Spleen (tissue), 7 donors: ENCODE measurements at regions not wholly inside any gene's neighbourhood (a gene's known extent, or its start where the extent isn't known, plus 50 kb on each side); places are given as distances from the start of the nearest gene placed in this dataset.

ENCODE experiments used
- CTCF ChIP-seq, 11 experiments: fragments of 200-600 bp in 7 of 11; fragments of 450-650 bp in 4 of 11; sonication (generic) in 4 of 11; IDR thresholded peaks in 8 of 11; conservative IDR thresholded peaks in 3 of 11; 1 replicate in 7 of 11; 2 replicates in 4 of 11; pipeline versions ENCODE4 v1.4.0 to v1.8.0; 2016 to 2021; ENCODE audit warnings: antibody characterized with exemption in 11 of 11, inconsistent platforms in 4 of 11, mild to moderate bottlenecking in 1 of 11
- POLR2A ChIP-seq, 3 donors: fragments of 450-650 bp; IDR thresholded peaks; one replicate each; pipeline ENCODE4 v1.5.1; 2017; ENCODE audit warnings: antibody characterized with exemption in 3 of 3, mild to moderate bottlenecking in 1 of 3
- POLR2AphosphoS5 ChIP-seq, 3 donors: sonication (generic); formaldehyde crosslinking; IDR thresholded peaks; one replicate each; pipeline ENCODE4 v1.5.1; 2017; ENCODE audit warnings: antibody characterized with exemption in 3 of 3
- donor health status: DM: no; HTN: no; CAD: no; lungs with moderate emphysema.
- donor health status: DM: no; HTN: no; CAD: no.
- donor health status: DM: no; HTN: no; CAD: no.

- no peak for TF ChIP-seq CTCF (IDR thresholded peaks at IDR 0.05 in 8 of 11, conservative IDR thresholded peaks at IDR 0.05 in 3 of 11)
- no peak for TF ChIP-seq POLR2AphosphoS5 (IDR thresholded peaks at IDR 0.05)
- no peak for TF ChIP-seq POLR2A (IDR thresholded peaks at IDR 0.05)
Measured at GRCh38 chr14:104429291-104429861, 150.2 kb upstream of the C14orf180 start.
